ENCODE measurements at regions not wholly inside any gene's neighbourhood (a gene's known extent, or its start where the extent isn't known, plus 50 kb on each side); places are given as distances from the start of the nearest gene placed in this dataset.
A peak's percentile ranks its signal among the peaks of the same experiment; 100 is the strongest.
"Not testable (repeated sequence)": the region's sequence is repeated elsewhere in the genome, so short reads cannot be mapped to it uniquely, and the experiment has no call there.

DNA sequence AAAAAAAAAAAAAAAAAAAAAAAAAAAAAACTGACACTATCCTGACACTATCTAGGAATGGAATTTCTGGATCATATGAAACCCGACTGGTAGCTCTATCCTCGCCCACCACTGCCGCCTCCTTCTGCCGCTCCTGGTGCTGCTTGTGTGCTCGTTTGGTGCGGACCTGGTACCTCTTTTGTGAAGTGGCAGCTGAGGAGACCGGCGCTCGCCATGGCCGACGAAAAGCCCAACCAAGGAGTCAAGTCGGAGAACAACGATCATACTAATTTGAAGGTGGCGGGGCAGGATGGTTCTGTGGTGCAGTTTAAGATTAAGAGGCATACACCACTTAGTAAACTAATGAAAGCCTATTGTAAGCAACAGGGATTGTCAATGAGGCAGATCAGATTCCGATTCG is 130.6 kb downstream of the SEPTIN14 start:
- 93 to 94% methylated on average over 15 to 16 of the region's 16 CpGs for WGBS, 2 donors
- H3K4me3 ChIP-seq (replicated peaks in 1 of 3) = no peak overlapping the region
- TF ChIP-seq, protein P1, sequence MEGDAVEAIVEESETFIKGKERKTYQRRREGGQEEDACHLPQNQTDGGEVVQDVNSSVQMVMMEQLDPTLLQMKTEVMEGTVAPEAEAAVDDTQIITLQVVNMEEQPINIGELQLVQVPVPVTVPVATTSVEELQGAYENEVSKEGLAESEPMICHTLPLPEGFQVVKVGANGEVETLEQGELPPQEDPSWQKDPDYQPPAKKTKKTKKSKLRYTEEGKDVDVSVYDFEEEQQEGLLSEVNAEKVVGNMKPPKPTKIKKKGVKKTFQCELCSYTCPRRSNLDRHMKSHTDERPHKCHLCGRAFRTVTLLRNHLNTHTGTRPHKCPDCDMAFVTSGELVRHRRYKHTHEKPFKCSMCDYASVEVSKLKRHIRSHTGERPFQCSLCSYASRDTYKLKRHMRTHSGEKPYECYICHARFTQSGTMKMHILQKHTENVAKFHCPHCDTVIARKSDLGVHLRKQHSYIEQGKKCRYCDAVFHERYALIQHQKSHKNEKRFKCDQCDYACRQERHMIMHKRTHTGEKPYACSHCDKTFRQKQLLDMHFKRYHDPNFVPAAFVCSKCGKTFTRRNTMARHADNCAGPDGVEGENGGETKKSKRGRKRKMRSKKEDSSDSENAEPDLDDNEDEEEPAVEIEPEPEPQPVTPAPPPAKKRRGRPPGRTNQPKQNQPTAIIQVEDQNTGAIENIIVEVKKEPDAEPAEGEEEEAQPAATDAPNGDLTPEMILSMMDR (IDR thresholded peaks at IDR 0.05) = no peak
- TF ChIP-seq POLR2A (IDR thresholded peaks at IDR 0.05) = no peak
- intact Hi-C loops (cut with DNase I) = no loop called here
- H3K36me3 ChIP-seq = no peaks in the 10 kb centered on the region
- DNase-seq = no peak
- H3K9me3 ChIP-seq = no peaks in the 10 kb centered on the region
- H3K27ac ChIP-seq = no peak overlapping the region
- H3K4me1 ChIP-seq = no peaks in the 10 kb centered on the region
- no peaks in the 10 kb centered on the region for H3K27me3 ChIP-seq

GRCh38 chr7:55730197-55730596 is 132.4 kb downstream of the SEPTIN14 start:
- no peak overlapping the region for H3K4me3 ChIP-seq (replicated peaks in 1 of 3)
- H3K36me3 ChIP-seq = no peaks in the 10 kb centered on the region
- H3K27ac ChIP-seq = no peak overlapping the region
- no peaks in the 10 kb centered on the region for H3K27me3 ChIP-seq
- H3K9me3 ChIP-seq = no peaks in the 10 kb centered on the region
- 80 to 95% methylated on average over 2 of the region's 2 CpGs for WGBS, 2 donors
- intact Hi-C loops (cut with DNase I) = no loop called here
- TF ChIP-seq POLR2A (IDR thresholded peaks at IDR 0.05) = no peak
- TF ChIP-seq, protein P1 (IDR thresholded peaks at IDR 0.05) = no peak
- H3K4me1 ChIP-seq = no peaks in the 10 kb centered on the region
- DNase-seq = no peak

DNA sequence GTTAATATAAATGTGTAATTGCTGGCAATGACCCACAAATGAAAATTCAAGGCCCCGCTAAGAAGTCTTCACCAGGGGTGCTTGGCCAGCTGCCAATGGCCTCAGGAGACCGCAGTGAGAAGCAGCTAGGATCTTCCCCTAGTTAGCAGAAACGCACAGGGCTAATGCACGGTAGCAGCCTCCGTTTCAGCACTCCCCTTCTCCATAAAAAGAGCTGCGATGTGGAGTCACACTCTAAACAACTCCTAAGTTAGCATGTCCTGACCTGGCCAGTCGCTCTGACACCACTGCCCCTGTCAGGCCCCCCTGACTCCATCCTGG is 139.0 kb downstream of the SEPTIN14 start:
- Histone ChIP-seq H3K9me3 (no peaks in the 10 kb centered on the region), H3K27ac (no peak overlapping the region), H3K4me3 (replicated peaks in 1 of 3) (no peak overlapping the region), H3K4me1 (no peaks in the 10 kb centered on the region), H3K36me3 (no peaks in the 10 kb centered on the region), H3K27me3 (no peaks in the 10 kb centered on the region)
- DNase-seq = no peak
- intact Hi-C loops (cut with DNase I) = no loop called here
- 29 to 38% methylated on average over 7 of the region's 7 CpGs for WGBS, 2 donors
- TF ChIP-seq, protein P1 (IDR thresholded peaks at IDR 0.05) = no peak
- TF ChIP-seq POLR2A (IDR thresholded peaks at IDR 0.05) = no peak

DNA sequence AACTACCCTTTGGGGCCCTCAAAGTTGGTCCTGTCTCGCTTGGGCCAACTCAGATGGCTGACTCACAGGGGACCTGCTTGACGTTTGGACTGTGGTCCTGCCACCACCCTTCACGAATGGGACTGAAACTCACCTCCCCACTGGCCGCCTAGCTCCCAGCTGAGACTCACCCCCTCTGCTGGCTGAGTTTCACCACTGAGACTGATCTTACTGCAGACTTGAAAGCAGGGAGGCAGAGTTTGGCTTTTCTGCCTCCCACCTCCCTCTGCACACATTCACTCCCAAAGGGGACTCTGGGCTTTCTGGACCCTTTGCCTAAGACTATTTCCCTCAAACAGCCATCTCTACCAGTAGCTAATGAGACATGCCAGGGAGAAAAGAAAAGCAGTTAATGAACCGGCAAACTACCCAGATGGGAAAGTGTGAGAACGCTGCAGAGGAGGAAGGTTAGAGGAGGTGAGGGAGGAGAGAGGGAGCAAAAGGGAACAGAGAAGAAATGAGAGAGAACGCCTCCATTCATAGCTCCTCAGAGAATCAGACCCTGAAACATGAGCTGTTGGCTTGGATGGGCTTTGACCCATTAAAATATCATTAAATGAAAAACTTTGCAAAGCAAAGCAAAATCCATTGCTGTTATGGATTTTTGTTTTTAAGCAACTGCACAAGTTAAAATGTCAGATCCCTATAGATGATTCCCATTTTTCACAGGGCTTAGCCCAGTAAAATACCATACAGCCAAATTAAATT is 139.5 kb downstream of the SEPTIN14 start:
- DNase-seq; H3K27me3 ChIP-seq; intact Hi-C loops (cut with DNase I); H3K4me1 ChIP-seq; H3K4me3 ChIP-seq (replicated peaks in 1 of 3); H3K27ac ChIP-seq; H3K9me3 ChIP-seq; H3K36me3 ChIP-seq: not testable (repeated sequence)
- 17 to 37% methylated on average over 3 to 6 of the region's 7 CpGs for WGBS, 2 donors
- TF ChIP-seq, protein P1 (IDR thresholded peaks at IDR 0.05) = peak in 1 of 6 experiments; percentile 5

- H3K4me3 ChIP-seq (replicated peaks in 1 of 3); intact Hi-C loops (cut with DNase I); H3K27me3 ChIP-seq; H3K4me1 ChIP-seq; H3K36me3 ChIP-seq; H3K27ac ChIP-seq; H3K9me3 ChIP-seq; DNase-seq: not testable (repeated sequence)
- 60 to 70% methylated on average over 1 of the region's 1 CpG for WGBS, 2 donors
Measured at GRCh38 chr7:55721004-55721403, 141.5 kb downstream of the SEPTIN14 start.

DNA sequence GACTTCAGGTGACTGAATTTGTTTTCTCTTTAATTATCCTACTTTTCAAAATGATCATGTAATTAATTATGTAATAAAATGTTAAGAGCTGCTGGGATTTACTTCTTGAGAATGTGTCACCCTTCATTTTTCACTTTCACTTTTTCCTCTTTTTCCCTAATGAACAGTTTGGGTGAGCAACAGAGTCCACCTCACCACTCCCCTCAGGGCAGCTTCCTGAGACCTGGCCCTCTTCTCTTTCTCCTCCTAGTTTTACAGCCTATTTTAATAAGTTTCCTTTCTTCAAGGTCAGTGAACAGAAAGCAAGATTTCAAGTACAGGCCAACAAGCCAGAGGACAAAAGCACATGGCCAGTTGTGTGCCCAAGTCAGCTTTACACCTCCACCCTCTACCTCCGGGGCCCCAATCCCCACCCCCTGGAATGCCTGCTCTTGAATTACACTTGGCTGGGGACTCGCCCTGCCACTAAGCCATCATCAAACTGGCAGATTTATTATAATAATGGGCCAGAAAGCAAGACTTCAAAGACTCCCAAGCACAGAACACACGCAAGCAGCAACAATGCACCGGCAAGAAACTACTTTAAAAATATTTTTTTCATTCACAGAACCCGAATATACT is 143.1 kb upstream of the VOPP1 start:
- intact Hi-C loops (cut with DNase I); H3K4me3 ChIP-seq (replicated peaks in 1 of 3); H3K9me3 ChIP-seq; H3K4me1 ChIP-seq; H3K27ac ChIP-seq; DNase-seq; H3K36me3 ChIP-seq; H3K27me3 ChIP-seq: not testable (repeated sequence)
- WGBS, 2 donors = 58 to 60% methylated on average over 5 of the region's 5 CpGs

DNA sequence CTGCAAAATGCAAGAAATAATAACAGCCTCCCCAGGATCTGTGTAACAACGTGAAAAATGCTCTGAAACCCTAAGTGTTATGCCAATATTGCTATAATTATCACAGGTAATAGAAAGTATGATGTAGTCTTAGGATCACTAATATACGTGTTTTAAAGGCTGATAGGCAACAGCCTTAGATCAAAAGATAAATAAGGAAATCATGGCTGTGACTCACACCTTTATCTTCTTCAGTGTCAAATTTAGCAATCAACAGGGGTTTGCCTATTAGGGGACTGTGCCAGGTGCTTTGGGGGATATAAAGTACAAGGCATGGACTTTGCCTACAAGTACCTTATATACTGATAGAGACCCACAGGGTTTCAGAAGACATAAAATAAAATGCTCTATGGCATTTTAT is 142.1 kb upstream of the VOPP1 start:
- H3K4me3 ChIP-seq (replicated peaks in 1 of 3); H3K27ac ChIP-seq; H3K4me1 ChIP-seq; intact Hi-C loops (cut with DNase I); DNase-seq; H3K9me3 ChIP-seq; H3K36me3 ChIP-seq; H3K27me3 ChIP-seq: not testable (repeated sequence)
- 65 to 70% methylated on average over 2 of the region's 2 CpGs for WGBS, 2 donors

DNA sequence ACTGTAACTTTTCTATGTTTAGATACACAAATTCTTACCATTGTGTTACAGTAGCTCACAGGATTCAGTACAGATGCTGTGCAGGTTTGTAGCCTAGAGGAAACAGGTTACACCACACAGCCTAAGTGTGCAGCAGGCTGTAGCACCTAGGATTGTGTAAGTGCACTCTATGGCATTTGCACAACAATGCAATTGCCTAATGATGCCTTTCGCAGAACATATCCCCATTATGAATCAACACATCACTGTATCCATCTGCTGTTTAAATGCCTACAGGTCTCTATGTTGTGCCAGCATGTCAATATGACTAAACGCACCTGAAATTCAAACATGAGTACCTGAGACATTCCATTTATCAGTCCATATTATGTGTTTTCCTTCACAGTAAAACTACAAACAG is 138.0 kb upstream of the VOPP1 start:
- H3K27ac ChIP-seq; H3K4me1 ChIP-seq; DNase-seq; H3K4me3 ChIP-seq (replicated peaks in 1 of 3); H3K36me3 ChIP-seq; H3K9me3 ChIP-seq; H3K27me3 ChIP-seq; intact Hi-C loops (cut with DNase I): not testable (repeated sequence)
- WGBS, 2 donors = 88 to 91% methylated on average over 2 of the region's 2 CpGs

- H3K4me3 ChIP-seq (replicated peaks in 1 of 3); H3K27ac ChIP-seq; H3K36me3 ChIP-seq; H3K4me1 ChIP-seq; H3K27me3 ChIP-seq; DNase-seq; H3K9me3 ChIP-seq; intact Hi-C loops (cut with DNase I): not testable (repeated sequence)
- 75 to 77% methylated on average over 6 of the region's 6 CpGs for WGBS, 2 donors
Measured at GRCh38 chr7:55708028-55708427, 135.7 kb upstream of the VOPP1 start.

All from thyroid gland (tissue), 4 donors.